ENCODE measurements at regions not wholly inside any gene's neighbourhood (a gene's known extent, or its start where the extent isn't known, plus 50 kb on each side); places are given as distances from the start of the nearest gene placed in this dataset.

GRCh38 chr2:15855766-15856260 lies 84.5 kb upstream of the MYCN start:
- Mint-ChIP-seq H3K9me3 (ENCODE audit: unreplicated experiment) (peaks cover 6% of the 10 kb centered on the region), H3K27me3 (ENCODE audit: insufficient read depth, unreplicated experiment) (peaks cover 40% of the 10 kb centered on the region), H3K4me1 (ENCODE audit: insufficient read depth, unreplicated experiment) (no peaks in the 10 kb centered on the region), H3K27ac (ENCODE audit: low read depth, unreplicated experiment) (no peak overlapping the region), H3K36me3 (ENCODE audit: insufficient read depth, unreplicated experiment) (no peaks in the 10 kb centered on the region), H3K4me3 (ENCODE audit: unreplicated experiment) (no peak overlapping the region)
- no TSS peak for BruUV-seq (replicated peaks)
- no peak for TF ChIP-seq CTCF (IDR thresholded peaks at IDR 0.05; ENCODE audit: unreplicated experiment)
- no peak for DNase-seq (ENCODE audit: unreplicated experiment)
- POLR2A ChIA-PET = interaction anchor here (0.8 kb wide), 1 partner anchor 1157 kb away, joined by 3 read pairs; no protein-coding TSS in a partner anchor
- intact Hi-C loops (cut with micrococcal nuclease) = no loop called here
- CTCF ChIA-PET = no interaction called here

- Mint-ChIP-seq H3K36me3 (ENCODE audit: insufficient read depth, unreplicated experiment) (no peaks in the 10 kb centered on the region), H3K9me3 (ENCODE audit: unreplicated experiment) (peaks cover 6% of the 10 kb centered on the region), H3K27me3 (ENCODE audit: insufficient read depth, unreplicated experiment) (peaks cover 44% of the 10 kb centered on the region), H3K4me3 (ENCODE audit: unreplicated experiment) (no peak overlapping the region), H3K4me1 (ENCODE audit: insufficient read depth, unreplicated experiment) (no peaks in the 10 kb centered on the region), H3K27ac (ENCODE audit: low read depth, unreplicated experiment) (no peak overlapping the region)
- POLR2A ChIA-PET = interaction anchor here (0.8 kb wide), 1 partner anchor 22 kb away, joined by 3 read pairs; no protein-coding TSS in a partner anchor
- CTCF ChIA-PET = no interaction called here
- no TSS peak for BruUV-seq (replicated peaks)
- intact Hi-C loops (cut with micrococcal nuclease) = no loop called here
- DNase-seq (ENCODE audit: unreplicated experiment) = no peak
- TF ChIP-seq CTCF (IDR thresholded peaks at IDR 0.05; ENCODE audit: unreplicated experiment) = no peak
These were observed 84.0 kb upstream of the MYCN start for GRCh38 chr2:15856318-15856717.

GRCh38 chr2:15858466-15858865 lies 81.9 kb upstream of the MYCN start:
- CTCF ChIA-PET = interaction anchor here (1.5 kb wide), 1 partner anchor 192 kb away, joined by 3 read pairs; no protein-coding TSS in a partner anchor
- Mint-ChIP-seq H3K27ac (ENCODE audit: low read depth, unreplicated experiment) (no peak overlapping the region), H3K9me3 (ENCODE audit: unreplicated experiment) (peaks cover 6% of the 10 kb centered on the region), H3K4me1 (ENCODE audit: insufficient read depth, unreplicated experiment) (no peaks in the 10 kb centered on the region), H3K36me3 (ENCODE audit: insufficient read depth, unreplicated experiment) (no peaks in the 10 kb centered on the region), H3K4me3 (ENCODE audit: unreplicated experiment) (no peak overlapping the region), H3K27me3 (ENCODE audit: insufficient read depth, unreplicated experiment) (peaks cover 64% of the 10 kb centered on the region)
- intact Hi-C loops (cut with micrococcal nuclease) = no loop called here
- DNase-seq (ENCODE audit: unreplicated experiment) = no peak
- BruUV-seq (replicated peaks) = no TSS peak
- POLR2A ChIA-PET = interaction anchor here (0.7 kb wide), 1 partner anchor 86 kb away, joined by 3 read pairs; no protein-coding TSS in a partner anchor
- TF ChIP-seq CTCF (IDR thresholded peaks at IDR 0.05; ENCODE audit: unreplicated experiment) = no peak

- H3K4me1 Mint-ChIP-seq (ENCODE audit: insufficient read depth, unreplicated experiment) = no peaks in the 10 kb centered on the region
- POLR2A ChIA-PET = no interaction called here
- TF ChIP-seq CTCF (IDR thresholded peaks at IDR 0.05; ENCODE audit: unreplicated experiment) = no peak
- no peaks in the 10 kb centered on the region for H3K36me3 Mint-ChIP-seq (ENCODE audit: insufficient read depth, unreplicated experiment)
- no TSS peak for BruUV-seq (replicated peaks)
- peaks cover 77% of the 10 kb centered on the region for H3K27me3 Mint-ChIP-seq (ENCODE audit: insufficient read depth, unreplicated experiment)
- DNase-seq (ENCODE audit: unreplicated experiment) = no peak
- intact Hi-C loops (cut with micrococcal nuclease) = no loop called here
- CTCF ChIA-PET = interaction anchor here (0.6 to 0.8 kb wide), 3 partner anchors 17 to 443 kb away, joined by 3 read pairs; no protein-coding TSS in a partner anchor
- H3K4me3 Mint-ChIP-seq (ENCODE audit: unreplicated experiment) = no peak overlapping the region
- H3K9me3 Mint-ChIP-seq (ENCODE audit: unreplicated experiment) = peaks cover 6% of the 10 kb centered on the region
- no peak overlapping the region for H3K27ac Mint-ChIP-seq (ENCODE audit: low read depth, unreplicated experiment)
These were observed 80.2 kb upstream of the MYCN start for GRCh38 chr2:15860051-15860663.

Measured in MCF 10A (cell line).